DMS53 treated with DMSO at 0.1 percent for 48 hours (cell line): ENCODE measurements at regions not wholly inside any gene's neighbourhood (a gene's known extent, or its start where the extent isn't known, plus 50 kb on each side); places are given as distances from the start of the nearest gene placed in this dataset.
A peak's percentile ranks its signal among the peaks of the same experiment; 100 is the strongest.

ENCODE experiments used
- DNase-seq: peaks from one replicate; lab custom pipeline; 2025; ENCODE audit not compliant: unreplicated experiment; lab: John Stamatoyannopoulos, UW

DNA sequence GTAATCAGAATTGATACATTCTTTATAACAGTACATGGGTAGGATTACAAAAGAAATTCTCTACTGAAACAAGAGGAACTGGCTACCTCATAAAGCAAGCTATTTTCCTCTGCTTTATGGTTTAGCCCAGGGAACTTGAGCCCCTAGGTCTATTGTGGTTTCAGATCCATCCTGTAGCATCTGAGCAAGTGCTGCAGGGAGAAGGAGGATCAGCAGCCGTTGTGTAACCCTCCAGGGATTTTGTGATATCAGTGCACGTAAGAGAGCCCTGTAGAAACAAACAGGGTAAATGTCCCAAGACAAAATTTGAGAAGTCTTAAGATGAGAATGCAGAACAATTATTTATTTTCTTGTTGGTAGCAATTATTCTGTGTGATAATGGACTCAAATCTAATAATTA lies 165.2 kb upstream of the DEFB112 start:
- no peak for DNase-seq

GRCh38 chr6:50217841-50218240 lies 168.1 kb upstream of the DEFB112 start:
- DNase-seq: no peak

GRCh38 chr6:50236164-50236563 lies 186.4 kb upstream of the DEFB112 start:
- DNase-seq: peak; percentile 79

DNA sequence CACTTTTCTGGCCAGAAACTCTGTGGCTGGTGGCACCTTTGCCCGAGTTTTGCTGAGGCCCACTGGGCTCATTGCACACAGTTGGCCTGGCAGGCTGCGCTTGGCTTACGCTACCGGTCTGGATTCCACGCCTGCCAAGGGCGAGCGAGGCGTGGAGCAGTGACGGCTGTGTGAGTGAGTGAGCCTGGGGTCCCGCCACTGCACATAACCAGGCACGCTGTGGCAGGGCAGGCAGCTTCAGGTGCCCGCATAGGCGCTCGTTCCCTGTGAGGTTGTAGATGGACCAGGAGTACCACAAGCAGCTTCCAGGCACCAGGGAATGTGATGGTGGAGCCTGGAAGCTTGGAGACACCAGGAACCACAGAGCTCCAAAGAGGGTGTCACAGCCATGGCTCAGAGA lies 190.1 kb upstream of the DEFB112 start:
- no peak for DNase-seq

DNA sequence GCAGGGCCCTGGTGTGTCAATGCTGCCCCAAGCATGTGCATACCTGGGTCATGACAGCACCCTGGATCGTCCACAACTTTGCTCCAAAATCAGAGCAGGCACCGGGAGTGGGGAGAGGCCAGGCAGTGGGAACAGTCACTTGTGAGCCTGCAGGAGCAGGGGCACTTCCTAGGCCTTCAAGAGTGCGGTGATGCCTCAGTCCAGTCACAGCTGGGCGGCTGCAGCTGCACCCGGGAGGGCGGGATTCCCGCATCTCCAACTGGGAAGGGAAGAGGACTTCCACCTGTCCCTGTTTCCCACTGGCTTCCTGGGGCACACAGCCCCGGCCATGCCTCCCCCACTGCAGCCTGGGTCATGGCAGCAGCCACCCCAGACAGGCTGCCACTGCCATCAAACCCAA lies 191.3 kb upstream of the DEFB112 start:
- DNase-seq: no peak

DNA sequence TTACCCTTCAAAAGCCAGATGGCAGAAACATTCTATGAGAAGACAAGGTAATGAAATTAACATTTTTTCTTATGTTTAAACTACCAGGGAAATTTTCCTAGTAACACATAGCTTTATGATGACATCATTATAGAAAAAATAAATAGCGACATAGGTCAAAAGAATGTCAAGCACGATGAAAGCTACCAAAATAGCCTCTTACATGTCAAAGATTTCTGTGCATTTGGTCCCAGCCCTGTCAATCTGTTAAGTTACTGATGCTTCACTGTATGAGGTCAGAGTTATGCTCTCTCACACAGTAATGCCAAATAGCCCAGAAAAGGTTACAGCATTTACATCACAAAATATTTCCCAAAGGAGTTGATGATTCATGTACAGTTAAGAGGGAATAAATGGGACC lies 199.8 kb upstream of the DEFB112 start:
- no peak for DNase-seq

- no peak for DNase-seq
These were observed 207.6 kb upstream of the DEFB112 start for GRCh38 chr6:50257322-50257721.

- no peak for DNase-seq
These were observed 210.2 kb upstream of the DEFB112 start for GRCh38 chr6:50259903-50260302.

DNA sequence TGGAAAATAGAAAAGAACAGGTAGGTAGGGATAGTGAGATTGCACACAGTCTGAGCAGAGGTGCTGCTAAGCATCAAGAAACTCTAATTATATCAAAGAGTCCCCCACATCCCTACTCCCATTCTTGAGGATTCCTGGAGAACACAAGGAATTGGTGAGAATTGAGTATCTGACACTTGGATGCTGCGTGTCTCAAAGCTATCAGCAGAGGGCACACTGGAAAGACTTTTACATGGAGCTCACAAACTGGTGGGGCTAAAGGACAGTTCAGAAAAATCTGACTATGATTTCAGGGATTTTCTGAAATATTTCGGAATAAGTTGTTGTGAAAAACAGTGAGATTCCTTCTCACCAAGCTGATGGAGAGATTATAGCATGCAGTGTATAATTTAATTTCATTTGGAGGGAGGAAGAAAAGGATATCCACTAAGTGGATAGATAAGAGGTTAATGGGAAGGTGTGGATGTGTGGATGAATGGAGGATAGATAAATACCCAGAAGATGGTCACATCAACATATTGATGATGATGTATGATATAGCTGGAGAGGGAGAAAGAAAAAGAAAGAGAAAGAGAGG lies 215.4 kb upstream of the DEFB112 start:
- no peak for DNase-seq

GRCh38 chr6:50270415-50270814 lies 220.7 kb upstream of the DEFB112 start:
- DNase-seq: peak; percentile 85

GRCh38 chr6:50271266-50271665 lies 221.5 kb upstream of the DEFB112 start:
- peak; percentile 15 for DNase-seq

GRCh38 chr6:50271817-50272216 lies 222.1 kb upstream of the DEFB112 start:
- DNase-seq: no peak

- no peak for DNase-seq
These were observed 222.9 kb upstream of the DEFB112 start for GRCh38 chr6:50272611-50273010.

DNA sequence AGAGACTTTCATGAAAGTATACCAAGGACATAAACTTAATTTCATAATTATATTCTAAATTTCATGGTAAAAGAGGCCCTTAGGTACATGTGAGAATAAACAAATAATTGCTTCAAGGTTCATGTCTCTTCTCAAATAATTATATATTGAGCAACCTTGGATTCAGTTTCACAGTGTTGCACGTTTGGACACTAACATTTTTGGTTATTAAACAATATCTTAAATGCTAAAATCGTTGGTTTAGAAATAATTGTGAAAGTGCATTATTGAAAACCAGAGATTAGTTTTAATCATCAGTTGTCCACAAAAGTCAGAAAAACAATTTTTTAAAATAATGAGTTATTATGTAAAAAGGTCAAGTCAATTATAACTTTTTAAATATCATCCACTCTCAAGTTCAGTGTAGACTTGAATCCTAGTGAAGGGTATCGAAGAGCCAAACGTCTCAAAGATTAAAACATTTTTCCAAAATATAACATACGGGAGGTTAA lies 227.1 kb upstream of the DEFB112 start:
- no peak for DNase-seq

DNA sequence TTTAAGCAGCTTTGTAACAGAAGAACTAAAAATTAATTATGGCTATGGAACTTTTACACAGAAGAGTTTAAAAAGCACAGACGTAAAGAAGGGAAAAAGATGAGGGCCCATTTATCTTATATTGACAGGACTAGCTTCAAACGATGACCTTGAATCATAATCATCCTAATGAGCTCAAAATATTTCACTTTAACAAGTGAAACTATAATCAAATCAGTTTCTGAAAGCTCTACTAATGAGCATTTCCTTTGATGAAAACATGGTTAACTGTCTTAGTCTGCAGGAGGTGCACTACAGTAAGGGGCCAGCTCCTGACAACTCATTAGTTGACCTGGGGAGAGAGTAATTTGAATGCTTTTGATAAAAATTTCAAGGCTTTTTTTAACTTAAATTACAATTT lies 228.0 kb upstream of the DEFB112 start:
- no peak for DNase-seq

- no peak for DNase-seq
These were observed 228.9 kb upstream of the DEFB112 start for GRCh38 chr6:50278663-50279062.

DNA sequence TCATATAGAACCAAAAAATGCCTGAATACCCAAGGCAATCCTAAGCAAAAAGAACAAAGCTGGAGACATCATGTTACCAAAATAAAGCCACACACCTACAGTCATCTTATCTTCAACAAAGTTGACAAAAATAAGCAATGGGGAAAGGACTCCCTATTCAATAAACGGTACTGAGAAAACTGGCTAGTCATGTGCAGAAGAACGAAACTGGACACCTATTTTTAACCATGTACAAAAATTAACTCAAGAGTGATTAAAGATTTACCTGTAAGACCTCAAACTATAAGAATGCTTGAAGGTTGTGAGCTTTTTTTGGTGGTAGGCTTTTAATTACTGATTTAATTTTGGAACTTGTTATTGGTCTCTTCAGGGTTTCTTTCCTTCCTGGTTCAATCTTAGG lies 236.0 kb upstream of the DEFB112 start:
- no peak for DNase-seq

- no peak for DNase-seq
These were observed 238.5 kb upstream of the DEFB112 start for GRCh38 chr6:50288241-50288640.

GRCh38 chr6:50288881-50289280 lies 239.2 kb upstream of the DEFB112 start:
- no peak for DNase-seq

GRCh38 chr6:50289366-50289765 lies 239.6 kb upstream of the DEFB112 start:
- DNase-seq: no peak

- DNase-seq: no peak
These were observed 251.6 kb upstream of the DEFB112 start for GRCh38 chr6:50301307-50301706.

- DNase-seq: peak; percentile 15
These were observed 255.9 kb upstream of the DEFB112 start for GRCh38 chr6:50305660-50306059.

DNA sequence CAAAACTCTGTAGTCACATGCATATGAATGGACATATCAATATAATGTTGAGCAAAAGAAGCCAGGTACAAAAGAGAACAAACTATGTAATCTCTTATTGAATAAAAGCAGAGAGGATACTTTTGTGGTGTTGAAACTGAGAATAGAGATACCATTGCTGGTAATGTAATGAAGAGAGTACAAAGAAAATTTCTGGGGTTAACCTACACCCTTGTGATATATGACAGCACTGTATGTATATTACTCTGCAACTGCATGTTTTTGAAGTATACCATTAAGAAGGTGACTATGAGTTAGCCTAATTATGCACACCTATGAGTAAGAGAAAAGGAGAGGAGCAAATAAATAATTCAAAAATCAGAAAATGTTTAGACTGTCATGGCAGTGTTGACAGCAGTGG lies 268.8 kb upstream of the DEFB112 start:
- DNase-seq: no peak

DNA sequence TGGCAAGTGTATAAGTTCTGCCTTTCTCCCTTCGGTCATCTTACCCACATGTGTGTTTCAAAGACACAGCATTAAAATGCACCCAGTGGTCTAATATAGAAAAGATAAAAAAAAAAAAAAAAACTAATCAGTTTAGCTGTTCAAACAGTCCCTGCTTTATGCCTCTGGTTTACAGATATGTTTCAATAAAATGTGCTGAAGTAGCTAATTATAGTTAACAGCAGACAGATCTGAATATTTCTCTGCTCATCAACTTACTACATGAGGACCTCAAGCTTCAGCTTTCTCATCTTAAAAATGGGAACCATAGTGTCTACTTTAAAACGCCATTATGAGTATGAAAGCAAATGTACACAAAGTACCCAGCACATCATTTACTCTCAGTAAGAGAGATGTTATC lies 280.6 kb upstream of the DEFB112 start:
- DNase-seq: no peak
